ENCODE measurements at regions not wholly inside any gene's neighbourhood (a gene's known extent, or its start where the extent isn't known, plus 50 kb on each side); places are given as distances from the start of the nearest gene placed in this dataset.
"Not testable (repeated sequence)": the region's sequence is repeated elsewhere in the genome, so short reads cannot be mapped to it uniquely, and the experiment has no call there.

GRCh38 chr15:98240303-98240702, 279.8 kb downstream of the ARRDC4 start:
- intact Hi-C loops (cut with DNase I) = no loop called here
- no peak for DNase-seq

DNA sequence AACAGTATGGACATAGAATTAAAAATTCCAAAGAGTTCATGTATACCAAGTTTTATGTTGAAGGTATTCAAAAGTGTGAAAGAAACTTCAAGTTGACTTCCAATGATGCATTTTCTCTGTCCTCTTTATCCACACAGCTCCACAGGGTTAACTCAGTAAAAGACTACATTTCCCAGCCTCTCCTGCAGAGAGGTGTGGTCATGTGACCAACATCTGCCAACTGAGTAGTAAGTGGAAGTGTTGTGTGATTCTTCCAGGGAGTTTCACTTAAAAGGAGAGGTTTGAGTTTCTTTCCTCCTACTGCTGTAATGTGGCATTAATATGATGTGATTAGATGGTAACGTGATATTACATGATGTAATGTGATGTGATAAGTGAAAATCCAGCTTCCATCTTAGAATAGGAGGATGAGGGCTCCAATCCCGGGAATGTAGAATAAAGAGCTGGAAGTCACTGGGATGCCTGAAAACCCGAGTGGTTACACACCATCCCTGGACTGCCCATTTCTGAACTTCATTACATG, 280.6 kb downstream of the ARRDC4 start:
- intact Hi-C loops (cut with DNase I) = no loop called here
- no peak for DNase-seq

- no peak for DNase-seq
- intact Hi-C loops (cut with DNase I) = no loop called here
Observed at GRCh38 chr15:98257290-98257689, 296.8 kb downstream of the ARRDC4 start.

DNA sequence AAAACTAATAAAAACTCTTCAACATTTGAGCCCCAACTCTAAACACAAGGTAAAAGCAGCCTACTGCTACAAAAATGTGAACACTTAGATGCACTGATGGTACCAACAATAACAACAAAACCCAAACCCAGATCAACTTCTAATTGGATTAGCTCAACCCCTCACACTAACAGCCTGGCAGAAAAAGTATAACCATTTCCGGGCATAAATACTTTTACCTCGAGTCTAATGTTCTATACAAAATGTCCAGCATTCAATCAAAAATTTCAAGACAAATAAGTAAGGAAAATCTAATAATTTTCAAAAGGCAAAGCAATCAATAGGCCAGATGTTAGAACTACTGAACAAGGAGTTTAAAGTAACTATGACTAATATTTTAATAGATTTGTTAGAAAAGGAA, 303.3 kb downstream of the ARRDC4 start:
- no peak for DNase-seq
- intact Hi-C loops (cut with DNase I) = no loop called here

DNA sequence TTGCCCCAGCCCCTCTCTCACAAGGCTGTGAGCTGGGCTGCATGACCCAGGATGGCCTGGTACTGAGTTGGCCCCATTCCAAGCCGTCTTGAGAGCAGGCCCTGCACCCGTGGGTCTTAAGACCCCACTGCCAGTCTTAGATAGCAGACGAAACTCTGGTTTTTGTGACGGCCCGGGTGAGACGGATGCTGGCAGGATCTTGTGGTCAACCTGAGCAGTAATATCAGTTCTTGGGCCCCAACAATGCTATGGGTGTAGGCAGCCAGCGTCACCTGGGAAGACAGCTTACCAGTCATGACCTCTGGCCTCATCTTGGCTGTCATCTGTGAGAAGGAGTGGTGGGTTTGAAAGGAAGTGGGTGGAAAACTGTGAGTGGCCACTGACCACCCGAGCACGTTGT, 305.8 kb downstream of the ARRDC4 start:
- intact Hi-C loops (cut with DNase I) = no loop called here

GRCh38 chr15:98268163-98268562, 307.7 kb downstream of the ARRDC4 start:
- intact Hi-C loops (cut with DNase I) = no loop called here

More for the DNA sequence above, 305.8 kb downstream of the ARRDC4 start:
- no peak for DNase-seq

DNA sequence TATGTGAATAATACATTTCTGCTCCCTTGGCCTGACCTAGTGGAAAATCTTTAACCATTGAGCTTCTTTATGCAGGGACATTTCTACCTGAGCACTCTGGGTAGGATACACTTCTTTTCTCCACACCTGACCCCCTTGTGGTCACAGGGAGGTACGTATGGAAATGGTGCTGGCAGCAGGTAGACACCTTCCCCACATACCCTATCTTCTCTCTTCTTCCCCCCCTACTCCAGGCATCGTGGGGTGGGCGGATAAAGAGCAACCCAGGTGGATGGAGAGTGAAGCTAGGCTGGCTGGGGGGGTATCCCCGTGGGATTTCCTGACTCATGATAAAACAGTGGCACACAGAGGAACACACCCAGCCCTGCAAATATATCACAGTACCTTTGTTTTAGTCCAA, 312.1 kb downstream of the ARRDC4 start:
- intact Hi-C loops (cut with DNase I) = no loop called here
- no peak for DNase-seq

More at GRCh38 chr15:98268163-98268562, 307.7 kb downstream of the ARRDC4 start:
- no peak for DNase-seq

GRCh38 chr15:98276018-98276417, 315.5 kb downstream of the ARRDC4 start:
- no peak for DNase-seq
- intact Hi-C loops (cut with DNase I) = no loop called here

DNA sequence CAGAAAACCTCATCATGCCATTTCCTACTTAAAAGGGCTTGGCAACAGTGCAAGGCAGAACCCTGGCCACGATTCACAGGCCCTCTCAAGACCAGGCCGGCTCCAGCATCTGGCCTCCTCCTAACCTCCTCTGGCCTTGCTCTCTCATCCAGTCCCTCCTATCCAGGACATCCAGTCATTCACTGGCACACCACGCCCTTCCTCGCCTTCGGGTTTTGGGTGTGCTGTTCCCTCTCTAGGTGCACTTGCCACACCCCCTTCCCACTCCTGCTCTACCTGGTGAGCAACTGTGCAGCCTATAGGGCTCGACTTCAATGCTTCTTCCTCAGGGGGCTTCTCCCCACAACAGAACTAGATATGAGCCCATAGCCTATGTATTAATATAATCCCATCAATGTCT, 317.1 kb downstream of the ARRDC4 start:
- no peak for DNase-seq
- intact Hi-C loops (cut with DNase I) = no loop called here

- DNase-seq = no peak
- intact Hi-C loops (cut with DNase I) = no loop called here
Observed at GRCh38 chr15:98280284-98280975, 319.9 kb downstream of the ARRDC4 start.

- intact Hi-C loops (cut with DNase I) = no loop called here
- no peak for DNase-seq
Observed at GRCh38 chr15:98281130-98281529, 320.6 kb downstream of the ARRDC4 start.

- intact Hi-C loops (cut with DNase I) = no loop called here
- DNase-seq = no peak
Observed at GRCh38 chr15:98282656-98283332, 322.3 kb downstream of the ARRDC4 start.

GRCh38 chr15:98286200-98286599, 325.7 kb downstream of the ARRDC4 start:
- intact Hi-C loops (cut with DNase I) = no loop called here

DNA sequence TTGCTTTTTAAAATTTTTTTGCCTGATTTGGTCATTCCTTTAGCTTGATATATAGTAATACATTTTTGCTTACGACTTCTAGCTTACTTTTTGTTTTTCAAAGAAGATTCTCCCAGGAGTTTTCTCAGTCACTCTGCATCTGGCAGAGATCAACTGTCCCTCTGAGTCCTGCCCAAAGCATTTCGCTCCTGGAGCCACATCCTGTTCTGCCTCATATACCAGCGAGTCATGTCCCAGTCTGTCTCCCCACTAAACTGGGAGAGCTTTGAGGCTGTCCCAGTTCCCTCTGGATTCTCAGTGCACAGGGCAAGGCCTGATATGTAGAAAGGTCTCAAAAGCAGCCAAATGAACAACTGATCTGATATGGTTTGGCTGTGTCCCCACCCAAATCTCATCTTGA, 326.3 kb downstream of the ARRDC4 start:
- intact Hi-C loops (cut with DNase I) = no loop called here
- no peak for DNase-seq

More at GRCh38 chr15:98286200-98286599, 325.7 kb downstream of the ARRDC4 start:
- DNase-seq = no peak

DNA sequence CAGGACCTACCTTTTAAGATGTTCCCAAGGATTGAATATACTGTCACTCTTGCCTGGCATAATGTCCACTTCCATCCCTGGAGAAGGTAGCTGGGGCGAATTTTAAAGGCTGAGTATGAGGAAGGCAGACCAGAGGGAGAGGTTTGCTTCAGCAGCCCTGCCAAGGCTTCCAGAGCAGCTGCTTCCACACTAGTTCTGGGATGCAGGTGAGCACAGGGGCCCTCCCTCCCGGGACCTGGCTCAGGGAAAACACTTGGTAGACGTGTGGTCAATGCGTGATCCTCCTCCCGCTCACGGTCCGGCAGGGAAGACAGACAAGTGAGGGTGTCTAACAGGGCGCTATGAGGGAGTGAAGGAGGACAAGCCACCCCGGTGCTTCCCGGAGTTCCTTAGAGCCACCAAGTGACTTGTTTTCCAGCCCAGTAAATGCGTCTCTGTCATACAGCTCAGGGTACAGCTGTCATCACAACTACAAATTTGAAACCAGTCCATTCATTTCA, 327.6 kb downstream of the ARRDC4 start:
- no peak for DNase-seq
- intact Hi-C loops (cut with DNase I) = no loop called here

DNA sequence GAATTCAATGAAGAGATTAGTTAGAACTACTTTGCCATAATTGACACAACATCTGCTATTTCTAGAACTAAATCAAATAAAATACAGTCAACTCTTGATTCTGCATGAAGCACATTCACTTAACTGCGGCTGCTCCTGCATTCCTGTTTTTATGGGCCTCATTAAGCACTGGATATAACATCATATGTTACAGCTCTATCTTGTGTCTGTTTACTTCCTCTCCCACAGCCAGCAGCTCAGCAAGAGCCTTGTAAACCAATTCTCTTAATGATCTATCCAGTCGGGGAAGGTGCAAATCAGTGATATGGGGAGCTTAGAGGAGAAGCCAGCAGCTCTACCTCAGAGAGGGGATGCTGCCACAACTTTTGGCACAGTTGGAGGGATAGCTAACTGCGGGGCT, 329.2 kb downstream of the ARRDC4 start:
- intact Hi-C loops (cut with DNase I) = loop anchor here (5.0 kb wide), 1 partner anchor 387 kb away; no protein-coding TSS in a partner anchor
- DNase-seq = no peak

DNA sequence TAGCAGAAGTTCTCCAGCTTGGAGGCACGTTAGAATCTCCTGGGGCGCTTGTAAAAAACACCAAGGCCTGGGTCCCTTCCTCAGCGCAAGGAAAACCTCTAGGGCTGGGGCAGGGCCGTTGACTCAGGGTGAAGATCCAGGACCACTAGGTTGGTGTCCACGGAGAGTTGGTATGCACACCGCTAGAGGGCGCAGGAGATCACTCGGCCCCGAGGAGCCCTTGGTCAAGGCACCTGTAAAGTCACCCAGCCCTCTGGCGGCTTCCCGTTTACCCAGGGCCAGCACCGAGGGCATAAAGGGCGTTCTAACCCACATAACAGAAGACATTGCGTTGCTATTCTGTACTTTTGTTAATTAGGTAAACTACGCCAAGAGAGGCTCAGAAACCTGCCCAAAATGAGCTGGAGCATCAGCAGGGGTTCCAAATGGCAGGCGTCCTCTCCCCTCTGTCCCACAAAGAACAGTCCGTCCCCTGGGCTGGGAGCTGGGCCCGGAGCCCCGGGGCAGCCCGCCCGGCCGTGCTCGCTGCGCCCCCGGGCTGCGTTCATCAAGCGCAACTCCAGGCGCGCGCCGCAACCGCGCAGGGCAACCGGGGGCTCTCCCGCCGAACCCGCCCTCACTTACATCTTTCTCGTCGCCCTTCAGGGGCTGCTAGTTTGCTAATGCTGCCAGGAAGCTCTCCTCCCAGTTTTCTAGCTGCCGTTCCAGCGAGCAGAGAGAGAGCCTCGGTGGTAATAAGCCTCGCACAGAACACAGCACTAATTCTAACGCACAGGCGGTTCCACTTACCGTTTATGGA, 332.1 kb downstream of the ARRDC4 start:
- DNase-seq = peak in 9 of 10 donors; percentile 35 to 91 (median 58)
- intact Hi-C loops (cut with DNase I) = loop anchor here (5.0 kb wide), 1 partner anchor 390 kb away; no protein-coding TSS in a partner anchor

- intact Hi-C loops (cut with DNase I) = loop anchor here (5.0 kb wide), 1 partner anchor 392 kb away; no protein-coding TSS in a partner anchor
- no peak for DNase-seq
Observed at GRCh38 chr15:98294126-98294525, 333.6 kb downstream of the ARRDC4 start.

DNA sequence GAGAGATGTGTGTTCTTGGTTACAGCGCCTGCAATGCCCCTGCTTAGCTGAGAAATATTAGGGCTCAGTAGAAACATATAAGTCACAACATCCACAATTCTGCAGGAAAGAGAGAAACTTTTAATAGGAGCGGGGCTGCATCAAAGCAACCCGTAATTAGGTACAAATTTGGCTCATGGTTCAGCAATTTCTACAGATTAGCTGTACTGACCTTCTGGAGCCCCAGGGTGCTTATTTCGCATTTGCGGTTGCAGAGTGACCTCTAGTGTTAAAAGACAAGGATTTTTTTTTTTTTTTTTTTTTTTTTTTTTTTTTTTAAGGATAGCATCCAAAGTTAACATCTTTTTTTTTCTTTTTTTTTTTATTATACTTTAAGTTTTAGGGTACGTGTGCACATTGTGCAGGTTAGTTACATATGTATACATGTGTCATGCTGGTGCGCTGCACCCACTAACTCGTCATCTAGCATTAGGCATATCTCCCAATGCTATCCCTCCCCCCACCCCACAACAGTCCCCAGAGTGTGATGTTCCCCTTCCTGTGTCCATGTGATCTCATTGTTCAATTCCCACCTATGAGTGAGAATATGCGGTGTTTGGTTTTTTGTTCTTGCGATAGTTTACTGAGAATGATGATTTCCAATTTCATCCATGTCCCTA, 334.7 kb downstream of the ARRDC4 start:
- intact Hi-C loops (cut with DNase I); DNase-seq: not testable (repeated sequence)

DNA sequence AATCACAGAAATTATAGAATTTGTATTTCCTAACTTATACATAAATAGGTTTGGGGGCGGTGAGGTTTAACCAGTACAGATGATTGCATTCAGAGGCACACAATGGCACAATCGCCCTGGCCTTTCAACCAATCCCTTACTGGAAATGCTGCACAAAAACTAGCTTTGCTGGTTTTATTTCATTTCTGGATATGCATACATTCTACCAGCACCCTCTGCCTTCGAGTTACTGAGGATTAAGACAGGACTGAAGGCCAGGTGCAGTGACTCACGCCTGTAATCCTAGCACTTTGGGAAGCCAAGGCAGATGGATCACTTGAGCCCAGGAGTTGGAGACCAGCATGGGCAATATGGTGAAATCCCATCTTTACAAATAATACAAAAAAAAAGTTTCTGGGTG, 336.1 kb downstream of the ARRDC4 start:
- intact Hi-C loops (cut with DNase I) = no loop called here
- no peak for DNase-seq
